Glutamatergic neuron (in vitro differentiated cells): ENCODE measurements at regions not wholly inside any gene's neighbourhood (a gene's known extent, or its start where the extent isn't known, plus 50 kb on each side); places are given as distances from the start of the nearest gene placed in this dataset.

ENCODE experiments used
- DNase-seq: peaks from one replicate; pipeline ENCODE4 v3.0.0; 2022
- H3K27ac Mint-ChIP-seq: one replicate; pipeline ENCODE4 v1.8.0; 2020; ENCODE audit warnings: mild to moderate bottlenecking, mixed read lengths, inconsistent platforms; ENCODE audit not compliant: unreplicated experiment
- H3K27me3 Mint-ChIP-seq: one replicate; pipeline ENCODE4 v1.8.0; 2020; ENCODE audit warnings: mild to moderate bottlenecking, moderate library complexity, mixed read lengths, inconsistent platforms; ENCODE audit not compliant: unreplicated experiment
- H3K36me3 Mint-ChIP-seq: one replicate; pipeline ENCODE4 v1.8.0; 2020; ENCODE audit warnings: mild to moderate bottlenecking, mixed read lengths, inconsistent platforms; ENCODE audit not compliant: unreplicated experiment
- H3K4me1 Mint-ChIP-seq: one replicate; pipeline ENCODE4 v1.8.0; 2020; ENCODE audit warnings: mild to moderate bottlenecking, low read depth, mixed read lengths, inconsistent platforms; ENCODE audit not compliant: unreplicated experiment
- H3K4me3 Mint-ChIP-seq: one replicate; pipeline ENCODE4 v1.8.0; 2020; ENCODE audit warnings: mild to moderate bottlenecking, mixed read lengths, inconsistent platforms; ENCODE audit not compliant: unreplicated experiment
- H3K9me3 Mint-ChIP-seq: one replicate; pipeline ENCODE4 v1.8.0; 2020; ENCODE audit warnings: mild to moderate bottlenecking, moderate library complexity, mixed read lengths, inconsistent platforms; ENCODE audit not compliant: unreplicated experiment
- TF ChIP-seq, protein P1 (sequence below): fragments of 200-600 bp; sonication (generic); IDR thresholded peaks from one replicate; pipeline ENCODE4 v1.5.0; 2021; ENCODE audit not compliant: partially characterized antibody, unreplicated experiment

GRCh38 chr2:146370826-146371225, 1474.0 kb upstream of the ACVR2A start:
- no peaks in the 10 kb centered on the region for H3K9me3 Mint-ChIP-seq
- no peak overlapping the region for H3K4me3 Mint-ChIP-seq
- DNase-seq = no peak
- H3K27me3 Mint-ChIP-seq = no peaks in the 10 kb centered on the region
- H3K27ac Mint-ChIP-seq = no peak overlapping the region
- no peaks in the 10 kb centered on the region for H3K36me3 Mint-ChIP-seq
- H3K4me1 Mint-ChIP-seq = no peaks in the 10 kb centered on the region
- TF ChIP-seq, protein P1, sequence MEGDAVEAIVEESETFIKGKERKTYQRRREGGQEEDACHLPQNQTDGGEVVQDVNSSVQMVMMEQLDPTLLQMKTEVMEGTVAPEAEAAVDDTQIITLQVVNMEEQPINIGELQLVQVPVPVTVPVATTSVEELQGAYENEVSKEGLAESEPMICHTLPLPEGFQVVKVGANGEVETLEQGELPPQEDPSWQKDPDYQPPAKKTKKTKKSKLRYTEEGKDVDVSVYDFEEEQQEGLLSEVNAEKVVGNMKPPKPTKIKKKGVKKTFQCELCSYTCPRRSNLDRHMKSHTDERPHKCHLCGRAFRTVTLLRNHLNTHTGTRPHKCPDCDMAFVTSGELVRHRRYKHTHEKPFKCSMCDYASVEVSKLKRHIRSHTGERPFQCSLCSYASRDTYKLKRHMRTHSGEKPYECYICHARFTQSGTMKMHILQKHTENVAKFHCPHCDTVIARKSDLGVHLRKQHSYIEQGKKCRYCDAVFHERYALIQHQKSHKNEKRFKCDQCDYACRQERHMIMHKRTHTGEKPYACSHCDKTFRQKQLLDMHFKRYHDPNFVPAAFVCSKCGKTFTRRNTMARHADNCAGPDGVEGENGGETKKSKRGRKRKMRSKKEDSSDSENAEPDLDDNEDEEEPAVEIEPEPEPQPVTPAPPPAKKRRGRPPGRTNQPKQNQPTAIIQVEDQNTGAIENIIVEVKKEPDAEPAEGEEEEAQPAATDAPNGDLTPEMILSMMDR = no peak

GRCh38 chr2:146366276-146366675, 1478.6 kb upstream of the ACVR2A start:
- Mint-ChIP-seq H3K9me3 (no peaks in the 10 kb centered on the region), H3K4me3 (no peak overlapping the region), H3K27me3 (no peaks in the 10 kb centered on the region), H3K4me1 (no peaks in the 10 kb centered on the region), H3K27ac (no peak overlapping the region), H3K36me3 (no peaks in the 10 kb centered on the region)
- TF ChIP-seq, protein P1 = no peak
- DNase-seq = no peak

GRCh38 chr2:146365041-146365440, 1479.8 kb upstream of the ACVR2A start:
- TF ChIP-seq, protein P1 = no peak
- no peaks in the 10 kb centered on the region for H3K9me3 Mint-ChIP-seq
- H3K4me3 Mint-ChIP-seq = no peak overlapping the region
- no peaks in the 10 kb centered on the region for H3K27me3 Mint-ChIP-seq
- no peaks in the 10 kb centered on the region for H3K36me3 Mint-ChIP-seq
- no peaks in the 10 kb centered on the region for H3K4me1 Mint-ChIP-seq
- no peak overlapping the region for H3K27ac Mint-ChIP-seq
- DNase-seq = no peak

DNA sequence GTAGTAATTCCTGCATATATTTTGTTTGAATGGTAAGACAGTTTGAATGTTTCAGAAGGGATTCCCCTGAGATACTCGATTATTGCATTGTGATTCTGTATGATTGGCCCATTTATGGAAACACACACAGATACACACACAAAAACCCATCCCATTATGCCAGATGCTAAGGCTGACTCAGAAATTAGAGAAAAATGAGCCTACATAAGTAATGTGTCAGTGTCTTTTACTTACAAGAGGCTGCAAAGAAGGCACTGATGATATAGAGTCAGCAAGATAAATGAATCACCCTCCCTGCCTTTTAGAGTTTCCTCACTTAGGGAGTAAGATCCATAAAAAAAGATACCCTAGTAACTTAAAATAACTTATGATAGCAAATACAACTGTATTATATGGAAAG, 1481.1 kb upstream of the ACVR2A start:
- Mint-ChIP-seq H3K27me3 (no peaks in the 10 kb centered on the region), H3K36me3 (no peaks in the 10 kb centered on the region), H3K4me3 (no peak overlapping the region), H3K9me3 (no peaks in the 10 kb centered on the region), H3K4me1 (no peaks in the 10 kb centered on the region), H3K27ac (no peak overlapping the region)
- TF ChIP-seq, protein P1 = no peak
- DNase-seq = no peak

DNA sequence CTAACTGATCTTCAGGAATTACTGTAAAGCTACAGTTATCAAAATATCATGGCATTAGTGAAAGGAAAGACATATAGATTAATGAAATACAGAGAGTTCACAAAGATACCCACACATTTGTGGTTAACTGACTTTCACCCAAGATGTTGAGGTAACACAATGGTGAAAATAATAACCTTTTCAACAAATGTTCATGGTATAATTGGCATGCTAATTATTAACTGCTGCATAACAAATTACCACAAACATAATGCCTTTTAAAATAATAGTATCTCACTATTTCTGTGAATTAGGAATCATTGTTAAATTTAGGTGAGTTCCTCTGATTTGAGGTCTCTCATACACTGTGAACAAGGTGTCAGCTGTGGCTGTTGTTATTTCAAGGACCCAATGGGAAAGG, 1493.1 kb upstream of the ACVR2A start:
- H3K36me3 Mint-ChIP-seq = no peaks in the 10 kb centered on the region
- TF ChIP-seq, protein P1 = no peak
- H3K27ac Mint-ChIP-seq = no peak overlapping the region
- DNase-seq = no peak
- no peaks in the 10 kb centered on the region for H3K27me3 Mint-ChIP-seq
- H3K9me3 Mint-ChIP-seq = no peaks in the 10 kb centered on the region
- H3K4me1 Mint-ChIP-seq = no peaks in the 10 kb centered on the region
- H3K4me3 Mint-ChIP-seq = no peak overlapping the region
